Stimulated activated CD4-positive, alpha-beta T cell treated with anti-CD3 and anti-CD28 coated beads, Interleukin-4, amount 100 ng/mL, for 48 hours (primary cell): ENCODE measurements at regions not wholly inside any gene's neighbourhood (a gene's known extent, or its start where the extent isn't known, plus 50 kb on each side); places are given as distances from the start of the nearest gene placed in this dataset.
"Not testable (repeated sequence)": the region's sequence is repeated elsewhere in the genome, so short reads cannot be mapped to it uniquely, and the experiment has no call there.

ENCODE experiments used
- DNase-seq, 2 donors: peaks; one replicate each; pipeline ENCODE4 v3.0.0-alpha.2; 2020; ENCODE audit warnings: low read depth in 2 of 2

GRCh38 chr5:17976404-17976803 lies 342.1 kb downstream of the TAF11L14 start:
- DNase-seq, result no peak

- no peak for DNase-seq
Measured at GRCh38 chr5:17978954-17979353, 344.7 kb downstream of the TAF11L14 start.

- not testable (repeated sequence) for DNase-seq
Measured at GRCh38 chr5:17982626-17983025, 348.4 kb downstream of the TAF11L14 start.

GRCh38 chr5:17989036-17989435 lies 354.8 kb downstream of the TAF11L14 start:
- DNase-seq, result no peak

GRCh38 chr5:17989567-17990563 lies 355.6 kb downstream of the TAF11L14 start:
- DNase-seq, result no peak

GRCh38 chr5:17991775-17992174 lies 357.5 kb downstream of the TAF11L14 start:
- no peak for DNase-seq

GRCh38 chr5:17992291-17992690 lies 358.0 kb downstream of the TAF11L14 start:
- DNase-seq, result no peak

- no peak for DNase-seq
Measured at GRCh38 chr5:17995997-17996396, 361.7 kb downstream of the TAF11L14 start.

- DNase-seq, result no peak
Measured at GRCh38 chr5:17999858-18000257, 365.6 kb downstream of the TAF11L14 start.

GRCh38 chr5:18000744-18001143 lies 366.5 kb downstream of the TAF11L14 start:
- DNase-seq, result no peak

GRCh38 chr5:18003312-18003711 lies 369.1 kb downstream of the TAF11L14 start:
- no peak for DNase-seq

GRCh38 chr5:18003784-18004183 lies 369.5 kb downstream of the TAF11L14 start:
- DNase-seq, result no peak

- not testable (repeated sequence) for DNase-seq
Measured at GRCh38 chr5:18006235-18006634, 372.0 kb downstream of the TAF11L14 start.

- DNase-seq, result no peak
Measured at GRCh38 chr5:18008940-18009339, 374.7 kb downstream of the TAF11L14 start.

- no peak for DNase-seq
Measured at GRCh38 chr5:18010053-18010452, 375.8 kb downstream of the TAF11L14 start.

- DNase-seq, result no peak
Measured at GRCh38 chr5:18018472-18018871, 384.2 kb downstream of the TAF11L14 start.

GRCh38 chr5:18023275-18023674 lies 389.0 kb downstream of the TAF11L14 start:
- DNase-seq, result no peak

GRCh38 chr5:18023986-18024385 lies 389.7 kb downstream of the TAF11L14 start:
- no peak for DNase-seq

- no peak for DNase-seq
Measured at GRCh38 chr5:18024542-18024941, 390.3 kb downstream of the TAF11L14 start.

GRCh38 chr5:18027241-18027867 lies 393.1 kb downstream of the TAF11L14 start:
- DNase-seq, result no peak

- DNase-seq, result no peak
Measured at GRCh38 chr5:18028036-18028435, 393.8 kb downstream of the TAF11L14 start.

GRCh38 chr5:18032744-18033143 lies 398.5 kb downstream of the TAF11L14 start:
- no peak for DNase-seq

- DNase-seq, result no peak
Measured at GRCh38 chr5:18036531-18036930, 402.3 kb downstream of the TAF11L14 start.
